ENCODE measurements at regions not wholly inside any gene's neighbourhood (a gene's known extent, or its start where the extent isn't known, plus 50 kb on each side); places are given as distances from the start of the nearest gene placed in this dataset.

- TF ChIP-seq CTCF (IDR thresholded peaks at IDR 0.05) (no peak), EP300 (IDR thresholded peaks at IDR 0.05) (no peak), POLR2A (IDR thresholded peaks at IDR 0.05) (no peak)
Measured at GRCh38 chr1:56050911-56051310, 528.5 kb downstream of the PLPP3 start.

Data from ovary (tissue), 3 donors.